K562 (cell line): ENCODE measurements at regions not wholly inside any gene's neighbourhood (a gene's known extent, or its start where the extent isn't known, plus 50 kb on each side); places are given as distances from the start of the nearest gene placed in this dataset.

Experiments used
- ATF7 ChIP-seq: fragments of 450-650 bp; IDR thresholded peaks from 2 replicates; pipeline ENCODE4 v1.7.1; 2014; ENCODE audit warnings: mild to moderate bottlenecking, moderate library complexity
- ETV5 ChIP-seq: sonication (generic); formaldehyde crosslinking; IDR thresholded peaks from 2 replicates; pipeline ENCODE4 v1.4.0; 2020; ENCODE audit warnings: low read depth, mild to moderate bottlenecking, missing genetic modification reagents
- GMEB1 ChIP-seq: fragments of 250-450 bp; sonication (Bioruptor Pico); IDR thresholded peaks from 2 replicates; pipeline ENCODE4 v1.4.0; 2020; ENCODE audit warnings: mild to moderate bottlenecking
- GTF3C2 ChIP-seq: IDR thresholded peaks from 3 replicates; pipeline ENCODE4 v1.6.1; 2011; ENCODE audit warnings: borderline replicate concordance, mild to moderate bottlenecking, moderate library complexity; ENCODE audit not compliant: insufficient read length; ENCODE audit errors: extremely low read depth
- SETDB1 ChIP-seq: IDR thresholded peaks from one replicate; pipeline ENCODE4 v1.6.1; 2012; ENCODE audit warnings: low read length, control low read depth, inconsistent platforms
- TCF7L2 ChIP-seq: fragments of 150-350 bp; IDR thresholded peaks from 2 replicates; pipeline ENCODE4 v1.6.1; 2016; ENCODE audit warnings: low read depth, mild to moderate bottlenecking, low read length, moderate library complexity
- ZSCAN29 ChIP-seq: fragments of 450-650 bp; IDR thresholded peaks from 2 replicates; pipeline ENCODE4 v1.6.1; 2017

- TF ChIP-seq GTF3C2, result no peak
- TF ChIP-seq ETV5 (CRISPR knock-in tag), result no peak
- no peak for TF ChIP-seq GMEB1 (CRISPR knock-in tag)
- no peak for TF ChIP-seq ATF7
- TF ChIP-seq ZSCAN29, result no peak
- no peak for TF ChIP-seq TCF7L2
- no peak for TF ChIP-seq SETDB1
Measured at GRCh38 chr4:153071958-153072598, 132.2 kb upstream of the TRIM2 start.
